ENCODE measurements at regions not wholly inside any gene's neighbourhood (a gene's known extent, or its start where the extent isn't known, plus 50 kb on each side); places are given as distances from the start of the nearest gene placed in this dataset.
"Not testable (repeated sequence)": the region's sequence is repeated elsewhere in the genome, so short reads cannot be mapped to it uniquely, and the experiment has no call there.

- not testable (repeated sequence) for DNase-seq
These were observed 252.3 kb downstream of the BCL2L11 start for GRCh38 chr2:111373060-111373459.

GRCh38 chr2:111373989-111374388 is 253.3 kb downstream of the BCL2L11 start:
- DNase-seq, result not testable (repeated sequence)

GRCh38 chr2:111374734-111375133 is 254.0 kb downstream of the BCL2L11 start:
- not testable (repeated sequence) for DNase-seq

GRCh38 chr2:111375320-111375883 is 254.7 kb downstream of the BCL2L11 start:
- DNase-seq, result not testable (repeated sequence)

GRCh38 chr2:111376272-111376970 is 255.7 kb downstream of the BCL2L11 start:
- not testable (repeated sequence) for DNase-seq

GRCh38 chr2:111376971-111377352 is 256.2 kb downstream of the BCL2L11 start:
- DNase-seq, result not testable (repeated sequence)

- not testable (repeated sequence) for DNase-seq
These were observed 256.8 kb downstream of the BCL2L11 start for GRCh38 chr2:111377386-111377959.

GRCh38 chr2:111378348-111378747 is 257.6 kb downstream of the BCL2L11 start:
- not testable (repeated sequence) for DNase-seq

- not testable (repeated sequence) for DNase-seq
These were observed 260.2 kb downstream of the BCL2L11 start for GRCh38 chr2:111380733-111381439.

- not testable (repeated sequence) for DNase-seq
These were observed 261.0 kb downstream of the BCL2L11 start for GRCh38 chr2:111381530-111382306.

GRCh38 chr2:111382507-111382906 is 261.8 kb downstream of the BCL2L11 start:
- not testable (repeated sequence) for DNase-seq

- not testable (repeated sequence) for DNase-seq
These were observed 262.6 kb downstream of the BCL2L11 start for GRCh38 chr2:111383311-111383710.

- DNase-seq, result not testable (repeated sequence)
These were observed 264.7 kb downstream of the BCL2L11 start for GRCh38 chr2:111385226-111385957.

GRCh38 chr2:111390605-111391004 is 269.9 kb downstream of the BCL2L11 start:
- DNase-seq, result not testable (repeated sequence)

- DNase-seq, result not testable (repeated sequence)
These were observed 274.8 kb downstream of the BCL2L11 start for GRCh38 chr2:111395350-111396128.

- not testable (repeated sequence) for DNase-seq
These were observed 280.0 kb downstream of the BCL2L11 start for GRCh38 chr2:111400598-111401253.

- not testable (repeated sequence) for DNase-seq
These were observed 280.8 kb downstream of the BCL2L11 start for GRCh38 chr2:111401270-111402140.

- not testable (repeated sequence) for DNase-seq
These were observed 281.7 kb downstream of the BCL2L11 start for GRCh38 chr2:111402450-111402849.

GRCh38 chr2:111403287-111403686 is 282.6 kb downstream of the BCL2L11 start:
- not testable (repeated sequence) for DNase-seq

Data from NCI-H187 treated with DMSO at 0.1 percent for 48 hours (cell line).